Panc1 (cell line): ENCODE measurements at regions not wholly inside any gene's neighbourhood (a gene's known extent, or its start where the extent isn't known, plus 50 kb on each side); places are given as distances from the start of the nearest gene placed in this dataset.

Experiments
- CTCF ChIP-seq: fragments of 450-650 bp; IDR thresholded peaks from 2 replicates; pipeline ENCODE4 v1.5.1; 2017; ENCODE audit warnings: mild to moderate bottlenecking
- POLR2AphosphoS5 ChIP-seq: IDR thresholded peaks from 2 replicates; pipeline ENCODE4 v1.6.1; 2012; ENCODE audit warnings: mild to moderate bottlenecking, low read depth, low read length, moderate library complexity
- REST ChIP-seq, 2 experiments: IDR thresholded peaks; 2 replicates each; pipeline ENCODE4 v1.6.1; 2011 to 2012; ENCODE audit warnings: low read depth in 2 of 2, control low read depth in 1 of 2, low read length in 1 of 2, mild to moderate bottlenecking in 1 of 2, moderate library complexity in 1 of 2; ENCODE audit not compliant: insufficient read depth in 1 of 2
- SIN3A ChIP-seq: IDR thresholded peaks from 2 replicates; pipeline ENCODE4 v1.6.1; 2012; ENCODE audit warnings: low read depth, mild to moderate bottlenecking, low read length, moderate library complexity, borderline replicate concordance; ENCODE audit not compliant: insufficient read depth

GRCh38 chr14:31971612-31972011 lies 105.5 kb upstream of the ARHGAP5 start:
- TF ChIP-seq CTCF (no peak), SIN3A (no peak), POLR2AphosphoS5 (no peak), REST (IDR thresholded peaks at IDR 0.05; ENCODE audit: insufficient read depth in 1 of 2, low read depth in 2 of 2, low read length in 1 of 2) (no peak)
